ENCODE measurements at regions not wholly inside any gene's neighbourhood (a gene's known extent, or its start where the extent isn't known, plus 50 kb on each side); places are given as distances from the start of the nearest gene placed in this dataset.

GRCh38 chr2:145792745-145793144 lies 1272.8 kb upstream of the ZEB2 start:
- no peaks in the 10 kb centered on the region for H3K27me3 Mint-ChIP-seq (ENCODE audit: low read depth)
- Histone ChIP-seq H3T11ph (ENCODE audit: low read length) (no peak overlapping the region), H4K8ac (replicated peaks; ENCODE audit: insufficient read length, low read depth, low read length) (no peak overlapping the region), H3K23ac (ENCODE audit: insufficient read length, low read depth, low read length) (no peak overlapping the region), H4K91ac (ENCODE audit: insufficient read length, low read depth, low read length) (no peak overlapping the region), H2BK15ac (ENCODE audit: low read depth, low read length) (no peak overlapping the region), H3K4ac (ENCODE audit: low read depth, low read length) (no peak overlapping the region), H3K27me3 (ENCODE audit: insufficient read depth, low read length) (no peaks in the 10 kb centered on the region), H3K4me1 (ENCODE audit: insufficient read depth, low read length) (no peaks in the 10 kb centered on the region), H2AFZ (ENCODE audit: low read length) (no peak overlapping the region), H3K79me1 (ENCODE audit: insufficient read depth, low read depth, low read length, poor library complexity, severe bottlenecking) (no peaks in the 10 kb centered on the region), H3K27ac (ENCODE audit: insufficient read length, low read depth, low read length) (no peak overlapping the region), H2AK5ac (ENCODE audit: insufficient read length, low read length) (no peak overlapping the region), H2BK5ac (ENCODE audit: insufficient read length, low read length) (no peak overlapping the region), H3K9ac (ENCODE audit: extremely low read depth, insufficient read length, low read length) (no peak overlapping the region), H3K9me3 (ENCODE audit: control insufficient read depth, low read depth, low read length) (no peaks in the 10 kb centered on the region), H3K4me2 (ENCODE audit: insufficient read depth, insufficient read length, low read length) (no peak overlapping the region), H2BK20ac (ENCODE audit: low read depth, low read length, poor library complexity, severe bottlenecking) (no peak overlapping the region), H3K79me2 (ENCODE audit: insufficient read depth, low read length) (no peaks in the 10 kb centered on the region), H3K18ac (ENCODE audit: insufficient read length, low read depth, low read length) (no peak overlapping the region), H2BK12ac (ENCODE audit: insufficient read length, low read depth, low read length) (no peak overlapping the region), H4K20me1 (ENCODE audit: control insufficient read depth, insufficient read depth, insufficient read length) (no peaks in the 10 kb centered on the region), H3K14ac (ENCODE audit: insufficient read depth, low read length) (no peak overlapping the region), H3K23me2 (ENCODE audit: insufficient read length, low read depth, low read length, poor library complexity, severe bottlenecking) (no peaks in the 10 kb centered on the region), H2BK120ac (ENCODE audit: low read depth, low read length, poor library complexity, severe bottlenecking) (no peak overlapping the region), H3K56ac (ENCODE audit: insufficient read length, low read depth, low read length) (no peak overlapping the region), H4K5ac (ENCODE audit: insufficient read length, low read depth, low read length) (no peak overlapping the region)
- no CpG with 5 or more reads among the region's 3 CpGs for WGBS (ENCODE audit: extremely low coverage, insufficient read length, low lambda C conversion rate)
- no peak for TF ChIP-seq CTCF (conservative IDR thresholded peaks at IDR 0.05)
- no peaks in the 10 kb centered on the region for H3K4me1 Mint-ChIP-seq
- H3K36me3 Mint-ChIP-seq (ENCODE audit: insufficient read depth in 1 of 3, low read depth in 3 of 3) = peaks cover 0 to 3% (median 0%) of the 10 kb centered on the region in 3 experiments; a peak in 2 of 7 replicates
- H3K4me3 Mint-ChIP-seq = no peak overlapping the region
- H3K27ac Mint-ChIP-seq = no peak overlapping the region
- no peak for DNase-seq
- H3K9me3 Mint-ChIP-seq = peaks cover 0 to 2% of the 10 kb centered on the region in 2 experiments; a peak in 1 of 5 replicates
